ENCODE measurements at regions not wholly inside any gene's neighbourhood (a gene's known extent, or its start where the extent isn't known, plus 50 kb on each side); places are given as distances from the start of the nearest gene placed in this dataset.

DNA sequence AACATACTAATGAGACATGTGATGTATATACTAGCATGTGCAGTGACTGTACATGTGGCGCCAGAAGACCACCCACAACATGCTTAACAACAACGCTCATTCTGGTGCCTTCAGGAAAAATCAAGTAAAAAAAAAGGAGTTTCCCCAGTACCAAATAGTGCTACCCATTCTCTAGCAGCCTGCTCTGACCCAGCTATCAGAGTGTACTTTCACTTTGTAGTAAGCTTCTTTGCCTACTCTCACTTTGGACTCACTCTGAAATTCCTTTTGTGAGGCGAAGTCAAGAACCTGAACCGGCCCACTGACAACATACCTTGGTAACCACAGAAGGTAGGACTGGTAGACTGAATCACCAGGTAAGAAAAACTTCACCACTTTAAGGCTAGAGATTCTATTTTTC lies 1100.0 kb downstream of the GRIK2 start:
- TF ChIP-seq, protein P1, sequence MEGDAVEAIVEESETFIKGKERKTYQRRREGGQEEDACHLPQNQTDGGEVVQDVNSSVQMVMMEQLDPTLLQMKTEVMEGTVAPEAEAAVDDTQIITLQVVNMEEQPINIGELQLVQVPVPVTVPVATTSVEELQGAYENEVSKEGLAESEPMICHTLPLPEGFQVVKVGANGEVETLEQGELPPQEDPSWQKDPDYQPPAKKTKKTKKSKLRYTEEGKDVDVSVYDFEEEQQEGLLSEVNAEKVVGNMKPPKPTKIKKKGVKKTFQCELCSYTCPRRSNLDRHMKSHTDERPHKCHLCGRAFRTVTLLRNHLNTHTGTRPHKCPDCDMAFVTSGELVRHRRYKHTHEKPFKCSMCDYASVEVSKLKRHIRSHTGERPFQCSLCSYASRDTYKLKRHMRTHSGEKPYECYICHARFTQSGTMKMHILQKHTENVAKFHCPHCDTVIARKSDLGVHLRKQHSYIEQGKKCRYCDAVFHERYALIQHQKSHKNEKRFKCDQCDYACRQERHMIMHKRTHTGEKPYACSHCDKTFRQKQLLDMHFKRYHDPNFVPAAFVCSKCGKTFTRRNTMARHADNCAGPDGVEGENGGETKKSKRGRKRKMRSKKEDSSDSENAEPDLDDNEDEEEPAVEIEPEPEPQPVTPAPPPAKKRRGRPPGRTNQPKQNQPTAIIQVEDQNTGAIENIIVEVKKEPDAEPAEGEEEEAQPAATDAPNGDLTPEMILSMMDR (IDR thresholded peaks at IDR 0.05): no peak
- no peak for TF ChIP-seq POLR2AphosphoS5 (IDR thresholded peaks at IDR 0.05)
- TF ChIP-seq POLR2A (IDR thresholded peaks at IDR 0.05; ENCODE audit: low read depth): no peak
- no peak for TF ChIP-seq EP300 (IDR thresholded peaks at IDR 0.05)

Data from esophagus muscularis mucosa (tissue), 4 donors.